ENCODE measurements at regions not wholly inside any gene's neighbourhood (a gene's known extent, or its start where the extent isn't known, plus 50 kb on each side); places are given as distances from the start of the nearest gene placed in this dataset.

DNA sequence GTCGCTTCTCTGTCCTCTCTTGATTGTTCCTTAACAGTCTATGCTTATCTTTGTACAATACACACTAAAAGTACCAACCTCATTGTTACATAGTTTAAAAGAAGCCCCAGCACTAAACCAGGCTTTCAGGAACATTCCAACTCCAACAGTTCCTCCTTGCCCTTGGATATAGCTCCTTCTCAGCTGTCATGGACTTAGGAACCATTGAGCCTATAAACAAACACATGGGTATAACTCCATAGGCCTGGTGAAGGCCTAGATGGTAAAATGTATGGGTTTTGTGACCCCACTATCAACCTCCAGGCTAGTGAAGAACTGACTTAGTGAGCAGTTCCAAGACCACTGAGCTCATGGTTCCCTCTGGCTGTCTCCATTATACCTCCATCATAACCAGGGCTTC, 74.8 kb upstream of the SLC39A10 start:
- WGBS (ENCODE audit: low lambda C conversion rate), result 8% methylated on average over 1 of the region's 1 CpG
- BruUV-seq (replicated peaks), result no TSS peak

DNA sequence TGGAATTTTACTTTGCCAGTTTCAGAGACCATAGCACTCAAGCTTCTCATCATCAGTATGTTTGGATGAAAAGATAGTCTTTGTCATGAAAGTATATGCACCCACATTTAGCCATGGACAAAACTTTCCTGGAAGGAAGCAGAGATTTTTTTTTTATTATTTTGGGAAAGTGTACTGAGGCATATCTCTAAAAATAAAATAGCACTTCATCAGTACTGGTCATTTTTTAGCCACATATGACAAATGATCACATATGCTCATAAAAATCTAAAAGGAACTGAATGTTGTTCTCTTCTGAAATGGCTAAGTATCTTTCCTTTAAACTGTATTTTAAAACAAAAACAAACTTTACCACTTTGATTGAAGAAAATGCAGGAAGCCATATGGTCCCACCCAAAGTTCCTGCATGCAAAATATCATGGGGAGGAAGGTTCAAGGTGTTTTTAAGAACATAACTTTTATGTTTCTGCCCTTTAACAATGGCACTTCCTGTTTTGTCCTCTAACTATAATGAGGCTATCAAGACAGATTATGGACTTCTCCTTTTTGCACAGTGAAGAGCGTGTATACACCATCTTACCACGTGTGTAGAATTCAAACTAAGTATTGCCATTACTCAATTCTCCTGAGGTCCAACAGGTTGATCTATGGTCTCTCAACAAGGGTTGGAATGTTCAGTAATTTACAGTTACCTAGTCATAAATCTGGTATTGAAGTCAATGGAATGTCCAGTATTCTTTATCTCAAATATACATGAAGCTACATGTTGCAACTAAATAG, 77.1 kb upstream of the SLC39A10 start:
- BruUV-seq (replicated peaks), result no TSS peak
- DNase-seq (ENCODE audit: low spot score) (peak; percentile 23), ATAC-seq (0 out of 3 replicates have a peak, but pooled peaks have one; percentile 34), FAIRE-seq (no peak)
- intact Hi-C loops (cut with micrococcal nuclease; ENCODE audit: unreplicated experiment) (loop anchor here (5.0 kb wide), 1 partner anchor 357 kb away; no protein-coding TSS in a partner anchor), in situ Hi-C loops (cut with HindIII; ENCODE audit: extremely low pct_ligation_motif_present, low pct_unique_long_range_greater_than_20kb) (no loop called here)
- H3K27ac ChIP-seq (ENCODE audit: extremely low read length, insufficient read depth, low read length), result no peak overlapping the region
- H3K36me3 ChIP-seq (replicated peaks in 1 of 2; ENCODE audit: control insufficient read depth in 1 of 2, insufficient read depth in 2 of 2, low read length in 2 of 2), result no peaks in the 10 kb centered on the region
- no peaks in the 10 kb centered on the region for H3K79me2 ChIP-seq (ENCODE audit: insufficient read depth, low read length)
- ChIA-PET POLR2A (no interaction called here), CTCF (ENCODE audit: low intra/inter-chr PET ratio, low total read pairs) (no interaction called here)
- no peak for TF ChIP-seq TBL1XR1 (IDR thresholded peaks at IDR 0.05; ENCODE audit: borderline replicate concordance, low read length, partially characterized antibody)
- TF ChIP-seq, protein P1, sequence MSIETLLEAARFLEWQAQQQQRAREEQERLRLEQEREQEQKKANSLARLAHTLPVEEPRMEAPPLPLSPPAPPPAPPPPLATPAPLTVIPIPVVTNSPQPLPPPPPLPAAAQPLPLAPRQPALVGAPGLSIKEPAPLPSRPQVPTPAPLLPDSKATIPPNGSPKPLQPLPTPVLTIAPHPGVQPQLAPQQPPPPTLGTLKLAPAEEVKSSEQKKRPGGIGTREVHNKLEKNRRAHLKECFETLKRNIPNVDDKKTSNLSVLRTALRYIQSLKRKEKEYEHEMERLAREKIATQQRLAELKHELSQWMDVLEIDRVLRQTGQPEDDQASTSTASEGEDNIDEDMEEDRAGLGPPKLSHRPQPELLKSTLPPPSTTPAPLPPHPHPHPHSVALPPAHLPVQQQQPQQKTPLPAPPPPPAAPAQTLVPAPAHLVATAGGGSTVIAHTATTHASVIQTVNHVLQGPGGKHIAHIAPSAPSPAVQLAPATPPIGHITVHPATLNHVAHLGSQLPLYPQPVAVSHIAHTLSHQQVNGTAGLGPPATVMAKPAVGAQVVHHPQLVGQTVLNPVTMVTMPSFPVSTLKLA (IDR thresholded peaks at IDR 0.05), result peak; percentile 69
- TF ChIP-seq ZBTB7A (CRISPR knock-in tag; IDR thresholded peaks at IDR 0.05), result no peak
- no peak for TF ChIP-seq SP5 (CRISPR knock-in tag; IDR thresholded peaks at IDR 0.05; ENCODE audit: borderline replicate concordance, low read depth)
- no peak for TF ChIP-seq ZNF605 (CRISPR knock-in tag; IDR thresholded peaks at IDR 0.05)
- H2AFZ ChIP-seq (ENCODE audit: low read length), result no peak overlapping the region
- no peak overlapping the region for H3K4me3 ChIP-seq (replicated peaks in 1 of 3; ENCODE audit: insufficient read depth in 1 of 3, low read depth in 2 of 3, low read length in 3 of 3)
- no peaks in the 10 kb centered on the region for H3K27me3 ChIP-seq (ENCODE audit: control insufficient read depth in 1 of 2, insufficient read depth in 2 of 2, low read length in 2 of 2)
- 2% methylated on average over 2 of the region's 2 CpGs for WGBS (ENCODE audit: low lambda C conversion rate)
- H3K9ac ChIP-seq (ENCODE audit: insufficient read depth, low read depth, low read length), result no peak overlapping the region
- no peak overlapping the region for H3K4me2 ChIP-seq (ENCODE audit: low read depth, low read length)
- no peaks in the 10 kb centered on the region for H3K4me1 ChIP-seq (ENCODE audit: insufficient read depth, low read length)
- no peaks in the 10 kb centered on the region for H3K9me3 ChIP-seq (ENCODE audit: low read length)
- no peaks in the 10 kb centered on the region for H4K20me1 ChIP-seq (ENCODE audit: insufficient read depth, low read length)

More for the DNA sequence above, 74.8 kb upstream of the SLC39A10 start:
- Histone ChIP-seq H3K9ac (ENCODE audit: insufficient read depth, low read depth, low read length) (no peak overlapping the region), H3K36me3 (replicated peaks in 1 of 2; ENCODE audit: control insufficient read depth in 1 of 2, insufficient read depth in 2 of 2, low read length in 2 of 2) (no peaks in the 10 kb centered on the region), H3K27me3 (ENCODE audit: control insufficient read depth in 1 of 2, insufficient read depth in 2 of 2, low read length in 2 of 2) (no peaks in the 10 kb centered on the region), H3K4me3 (replicated peaks in 1 of 3; ENCODE audit: insufficient read depth in 1 of 3, low read depth in 2 of 3, low read length in 3 of 3) (no peak overlapping the region), H2AFZ (ENCODE audit: low read length) (no peak overlapping the region), H3K27ac (ENCODE audit: extremely low read length, insufficient read depth, low read length) (no peak overlapping the region), H3K9me3 (ENCODE audit: low read length) (no peaks in the 10 kb centered on the region), H3K79me2 (ENCODE audit: insufficient read depth, low read length) (no peaks in the 10 kb centered on the region), H4K20me1 (ENCODE audit: insufficient read depth, low read length) (no peaks in the 10 kb centered on the region), H3K4me2 (ENCODE audit: low read depth, low read length) (no peak overlapping the region), H3K4me1 (ENCODE audit: insufficient read depth, low read length) (no peaks in the 10 kb centered on the region)
- DNase-seq (ENCODE audit: low spot score) (no peak), FAIRE-seq (no peak), ATAC-seq (no peak)
- ChIA-PET CTCF (ENCODE audit: low intra/inter-chr PET ratio, low total read pairs) (no interaction called here), POLR2A (no interaction called here)
- no peak for TF ChIP-seq NFYC (CRISPR knock-in tag; IDR thresholded peaks at IDR 0.05)
- in situ Hi-C loops (cut with HindIII; ENCODE audit: extremely low pct_ligation_motif_present, low pct_unique_long_range_greater_than_20kb), result no loop called here
- intact Hi-C loops (cut with micrococcal nuclease; ENCODE audit: unreplicated experiment), result no loop called here
